Activated CD4-positive, alpha-beta T cell treated with anti-CD3 and anti-CD28 coated beads, Interleukin-2, amount 50 U/mL, for 48 hours (primary cell): ENCODE measurements at regions not wholly inside any gene's neighbourhood (a gene's known extent, or its start where the extent isn't known, plus 50 kb on each side); places are given as distances from the start of the nearest gene placed in this dataset.

Experiments
- DNase-seq, 2 experiments: peaks; one replicate each; pipeline ENCODE4 v3.0.0-alpha.2; 2020

DNA sequence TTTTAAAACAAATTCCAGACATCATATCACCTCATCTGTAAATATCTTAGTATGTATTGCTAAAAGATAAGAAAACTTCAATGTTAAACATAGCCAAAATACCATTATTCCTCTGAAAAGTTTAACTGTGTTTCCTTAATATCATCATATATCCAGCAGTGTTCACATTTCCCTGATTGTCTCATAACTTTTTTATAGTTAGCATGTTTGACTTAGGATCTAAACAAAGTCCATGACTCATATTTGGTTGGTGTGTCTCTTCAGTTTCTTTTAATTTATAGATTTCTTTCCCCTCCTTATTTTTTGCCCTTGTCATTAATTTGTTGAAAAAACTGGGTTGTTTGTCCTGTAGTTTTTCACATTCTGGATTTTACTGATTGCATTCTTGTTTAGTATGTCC lies 163.0 kb downstream of the RPS12 start:
- DNase-seq, result no peak

DNA sequence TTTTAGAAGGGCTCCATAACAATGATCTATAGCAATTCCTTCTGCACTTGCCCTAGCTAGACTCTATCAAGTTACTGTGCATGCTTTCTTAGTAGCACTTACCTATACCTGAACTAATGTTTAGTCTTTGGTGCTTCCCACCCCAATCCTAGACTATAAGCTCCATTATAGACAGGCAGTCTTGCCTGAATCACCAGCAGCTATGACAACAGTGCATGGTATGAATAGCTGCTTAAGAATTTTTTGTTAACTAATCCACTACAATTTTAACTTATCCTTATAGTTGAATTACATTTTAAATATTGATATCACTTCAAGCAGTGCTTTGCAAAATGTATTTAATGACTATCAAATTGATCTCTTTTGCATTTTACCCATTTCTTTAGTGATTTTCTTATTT lies 164.3 kb downstream of the RPS12 start:
- no peak for DNase-seq

- DNase-seq, result no peak
Observed at GRCh38 chr6:132993738-132994137, 179.4 kb downstream of the RPS12 start.

- DNase-seq, result no peak
Observed at GRCh38 chr6:132995009-132995408, 180.6 kb downstream of the RPS12 start.

DNA sequence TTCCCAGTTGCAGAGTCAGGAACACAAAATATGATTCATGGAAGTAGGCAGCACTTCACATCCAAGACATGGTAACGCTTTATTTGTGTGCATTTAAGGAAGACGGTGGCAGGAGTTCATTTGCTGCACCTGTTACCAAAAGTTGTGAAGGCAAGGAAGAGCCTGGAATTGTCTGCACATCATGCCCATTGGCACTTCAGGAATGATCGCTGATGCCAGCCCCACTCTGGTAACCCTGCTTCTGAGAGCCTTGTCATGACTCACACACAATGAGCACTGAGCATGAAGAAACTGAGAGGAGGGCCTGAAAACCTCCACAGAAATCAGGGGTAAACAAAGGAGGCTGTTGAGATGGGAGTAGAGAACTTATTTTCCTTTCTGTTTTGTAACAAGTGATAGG lies 181.1 kb downstream of the RPS12 start:
- DNase-seq, result no peak

DNA sequence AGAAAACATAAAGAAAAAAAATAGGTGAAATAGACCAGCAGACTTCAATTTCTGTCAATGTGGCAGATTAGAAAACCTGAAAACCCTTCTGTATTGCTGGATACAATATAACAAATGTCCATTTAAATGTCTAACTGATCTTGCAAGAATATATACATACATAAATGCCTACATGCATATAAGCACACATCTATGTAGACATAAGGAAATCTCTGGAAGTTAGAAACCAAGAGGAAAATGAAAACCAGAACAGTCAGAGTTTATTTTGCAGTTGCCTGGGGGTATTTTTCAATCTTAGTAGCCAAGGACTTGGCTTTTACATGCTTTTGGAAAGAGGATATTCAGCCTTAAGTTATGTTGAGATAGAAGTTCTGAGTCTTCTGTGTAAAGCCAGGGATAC lies 184.0 kb downstream of the RPS12 start:
- DNase-seq, result no peak

GRCh38 chr6:133001040-133001565 lies 186.7 kb downstream of the RPS12 start:
- DNase-seq, result no peak

DNA sequence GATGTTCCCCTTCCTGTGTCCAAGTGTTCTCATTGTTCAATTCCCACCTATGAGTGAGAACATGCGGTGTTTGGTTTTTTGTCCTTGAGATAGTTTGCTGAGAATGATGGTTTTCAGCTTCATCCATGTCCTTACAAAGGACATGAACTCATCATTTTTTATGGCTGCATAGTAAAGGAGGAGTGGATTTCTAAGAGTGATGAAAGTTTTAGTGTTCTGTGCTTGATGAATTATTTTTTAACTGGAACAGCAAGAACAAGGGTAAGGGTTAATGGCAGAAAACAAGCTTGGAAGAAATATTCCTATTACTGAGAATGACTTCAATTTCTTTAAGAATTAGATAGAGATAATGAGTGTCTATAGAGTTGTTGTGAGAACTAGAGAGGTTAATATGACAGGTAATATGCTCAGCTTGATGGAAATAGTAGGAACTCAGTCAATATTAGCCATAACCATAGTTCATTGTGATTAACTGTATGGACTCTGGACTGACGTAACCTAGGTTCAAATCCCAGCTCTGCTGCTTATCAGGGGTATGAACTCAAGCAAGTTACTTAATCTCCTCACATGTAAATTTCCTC lies 190.0 kb downstream of the RPS12 start:
- no peak for DNase-seq

DNA sequence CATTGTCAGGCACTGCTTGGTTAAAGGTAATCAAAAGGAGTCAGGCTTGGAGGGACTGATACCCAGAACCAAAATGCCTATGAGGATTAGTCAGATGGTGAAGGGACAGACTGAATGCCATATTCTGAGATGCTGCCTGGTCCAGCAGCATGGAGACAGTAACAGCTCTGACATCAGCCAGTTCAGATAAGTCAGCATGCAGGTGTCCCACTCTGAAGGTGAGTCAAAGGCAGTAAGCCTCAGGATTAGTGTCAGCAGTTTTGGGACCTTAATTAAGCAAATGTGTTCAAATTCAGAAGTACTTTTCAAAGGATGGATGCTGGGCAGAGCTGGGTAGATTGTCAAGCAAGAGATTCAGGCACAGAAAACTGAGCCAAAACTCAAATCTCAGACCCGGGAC lies 198.4 kb downstream of the RPS12 start:
- DNase-seq, result no peak

GRCh38 chr6:133016631-133017030 lies 202.3 kb downstream of the RPS12 start:
- no peak for DNase-seq

- no peak for DNase-seq
Observed at GRCh38 chr6:133017581-133017980, 203.2 kb downstream of the RPS12 start.

DNA sequence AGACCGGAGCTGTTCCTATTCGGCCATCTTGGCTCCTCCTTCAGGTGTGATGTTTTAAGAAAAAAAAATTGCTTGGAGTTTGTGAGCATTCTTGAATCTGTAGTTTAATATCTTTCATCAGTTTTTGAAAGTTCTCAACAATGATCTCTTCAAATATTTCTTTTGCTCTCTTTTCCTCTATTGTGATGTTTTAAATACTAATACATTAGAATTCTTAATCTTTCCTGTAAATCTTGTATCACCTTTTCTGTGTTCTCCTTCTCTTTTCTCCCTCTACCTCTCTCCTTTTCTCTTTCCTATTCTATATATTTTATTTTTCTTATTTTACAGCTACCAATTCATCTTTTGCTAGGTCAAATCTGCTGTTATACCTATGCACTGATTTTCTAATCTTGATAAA lies 212.3 kb downstream of the RPS12 start:
- no peak for DNase-seq

DNA sequence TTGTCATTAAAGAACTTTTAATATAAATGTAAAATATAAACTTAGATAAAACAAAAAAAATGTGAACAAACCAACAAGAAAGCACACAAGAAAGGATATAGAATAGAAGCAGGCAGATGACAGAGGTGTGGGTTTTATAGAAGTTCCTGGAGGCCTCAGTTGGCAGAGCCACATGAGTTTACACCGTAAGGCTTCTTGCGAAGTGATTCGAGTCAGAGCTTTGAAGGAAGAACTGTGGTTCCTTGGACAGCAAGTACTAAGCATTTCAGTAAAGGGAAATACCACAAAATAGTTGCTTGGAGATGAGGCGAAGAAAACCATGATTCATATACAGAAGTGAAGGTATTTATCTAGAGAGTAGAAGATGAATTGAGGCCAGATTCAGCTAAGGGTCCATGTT lies 207.9 kb upstream of the EYA4 start:
- no peak for DNase-seq

GRCh38 chr6:133034509-133035206 lies 206.5 kb upstream of the EYA4 start:
- no peak for DNase-seq

DNA sequence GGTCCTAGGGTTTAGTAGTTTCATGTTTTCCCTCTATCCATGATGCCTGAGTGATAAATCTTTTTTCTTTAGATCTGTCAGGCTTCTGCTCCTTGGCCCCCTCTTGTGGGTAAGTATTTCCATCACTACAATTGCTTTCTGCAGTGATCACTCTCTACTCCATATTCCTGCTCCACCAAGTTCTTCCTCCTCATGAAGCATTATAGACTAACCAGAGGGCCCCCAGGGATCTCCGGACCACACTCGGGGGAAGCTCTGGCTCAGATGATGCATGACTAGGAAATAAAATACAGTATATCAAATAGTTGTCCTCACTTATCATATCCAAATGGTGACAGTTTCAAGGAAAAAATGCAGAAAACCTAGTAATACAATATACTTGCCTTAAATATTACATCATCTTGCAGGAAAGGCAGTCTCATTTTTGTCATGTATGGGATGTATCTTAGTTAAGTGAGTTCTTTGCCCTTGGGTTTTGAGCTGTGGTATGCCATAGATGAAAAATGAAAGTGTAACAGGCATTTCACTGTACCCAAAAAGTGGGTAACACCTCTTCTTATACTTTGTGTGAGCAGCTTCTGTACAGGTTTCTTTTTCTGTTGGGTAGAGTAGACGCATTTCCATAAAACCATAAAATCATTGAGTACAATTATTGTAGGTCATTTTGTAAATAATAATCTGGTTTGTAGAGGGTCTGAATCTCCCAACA lies 200.9 kb upstream of the EYA4 start:
- DNase-seq, result no peak

GRCh38 chr6:133040803-133041419 lies 200.2 kb upstream of the EYA4 start:
- DNase-seq, result no peak

GRCh38 chr6:133042550-133043120 lies 198.5 kb upstream of the EYA4 start:
- DNase-seq, result no peak

DNA sequence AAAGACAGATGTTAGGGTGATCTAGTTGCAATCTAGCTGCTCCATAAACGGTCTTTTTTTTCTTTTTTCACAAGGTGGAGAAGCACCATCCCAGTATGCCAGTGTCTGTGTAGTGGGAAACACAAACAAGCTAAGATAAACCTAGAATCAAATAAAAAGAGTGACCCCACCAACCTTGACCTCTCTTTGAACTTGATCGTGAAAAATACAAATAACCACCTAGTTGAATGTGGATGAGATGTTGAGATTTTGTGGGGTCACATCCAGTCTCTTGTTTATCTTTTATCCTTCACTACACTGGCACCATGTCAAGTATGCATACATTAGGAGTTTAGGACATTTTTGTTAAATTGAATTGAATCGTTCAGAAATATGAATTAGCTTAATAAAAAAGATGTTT lies 194.6 kb upstream of the EYA4 start:
- no peak for DNase-seq

DNA sequence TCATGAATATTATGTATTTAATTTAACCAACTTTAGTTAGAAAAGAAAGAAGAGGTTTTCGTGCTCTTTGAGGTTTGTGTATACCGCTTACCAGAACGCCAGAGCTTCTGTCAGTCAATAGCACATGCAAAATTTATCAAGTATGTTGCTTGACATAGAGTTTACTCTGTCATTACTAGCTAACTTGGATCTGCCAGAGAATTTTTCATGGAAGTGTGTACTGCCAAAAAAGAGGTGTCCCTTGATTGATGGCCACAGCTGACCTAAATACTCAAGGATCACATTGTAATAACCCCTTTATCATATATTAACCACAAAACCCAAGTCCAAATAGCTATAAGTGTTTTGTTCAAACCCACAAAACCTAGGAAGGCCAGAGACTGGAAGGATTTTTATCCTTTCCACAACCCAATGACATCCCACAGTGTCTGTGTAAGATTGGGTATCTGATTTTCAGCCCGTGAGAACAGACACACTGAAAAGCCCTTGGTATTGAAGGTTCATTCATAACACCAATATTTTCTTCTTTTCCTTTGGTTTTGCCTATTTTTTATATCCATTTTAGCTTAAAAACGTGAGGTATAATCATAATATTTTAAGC lies 194.0 kb upstream of the EYA4 start:
- DNase-seq, result no peak

- DNase-seq, result no peak
Observed at GRCh38 chr6:133047706-133048105, 193.5 kb upstream of the EYA4 start.

- DNase-seq, result no peak
Observed at GRCh38 chr6:133051240-133051639, 189.9 kb upstream of the EYA4 start.

GRCh38 chr6:133052465-133052864 lies 188.7 kb upstream of the EYA4 start:
- no peak for DNase-seq

DNA sequence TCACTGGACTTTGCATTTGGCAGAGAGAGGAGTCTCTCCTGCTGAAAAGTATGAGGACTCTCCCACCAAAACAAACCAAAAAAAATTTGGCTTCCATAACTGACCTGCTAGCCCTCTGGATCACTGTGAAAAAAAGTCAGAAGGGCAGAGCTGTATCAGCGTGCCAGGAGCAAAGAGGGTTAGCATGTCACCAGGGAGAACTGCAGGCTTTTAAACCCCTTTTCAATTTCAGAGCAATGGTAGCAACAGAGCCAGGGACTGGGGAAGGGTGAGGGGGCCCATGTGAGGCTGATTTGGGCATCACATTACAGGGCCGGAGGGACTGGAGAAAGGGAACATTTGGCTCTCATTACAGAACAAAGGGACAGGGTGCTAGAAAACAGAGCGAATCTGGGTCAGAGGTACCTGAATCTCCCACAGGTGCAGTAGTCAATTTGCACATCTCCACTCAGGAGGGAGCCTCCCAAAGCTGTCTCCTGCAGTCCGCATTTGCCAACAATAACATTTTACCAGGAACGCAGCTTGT lies 185.7 kb upstream of the EYA4 start:
- no peak for DNase-seq
